Panc1 (cell line): ENCODE measurements at regions not wholly inside any gene's neighbourhood (a gene's known extent, or its start where the extent isn't known, plus 50 kb on each side); places are given as distances from the start of the nearest gene placed in this dataset.

Source experiments
- POLR2AphosphoS5 ChIP-seq: IDR thresholded peaks from 2 replicates; pipeline ENCODE4 v1.6.1; 2012; ENCODE audit warnings: mild to moderate bottlenecking, low read depth, low read length, moderate library complexity
- SIN3A ChIP-seq: IDR thresholded peaks from 2 replicates; pipeline ENCODE4 v1.6.1; 2012; ENCODE audit warnings: low read depth, mild to moderate bottlenecking, low read length, moderate library complexity, borderline replicate concordance; ENCODE audit not compliant: insufficient read depth
- TF ChIP-seq, protein P1 (sequence below): fragments of 450-650 bp; IDR thresholded peaks from 2 replicates; pipeline ENCODE4 v1.5.1; 2017; ENCODE audit warnings: mild to moderate bottlenecking
- TF ChIP-seq, protein P2 (sequence below), 2 experiments: IDR thresholded peaks; 2 replicates each; pipeline ENCODE4 v1.6.1; 2011 to 2012; ENCODE audit warnings: low read depth in 2 of 2, control low read depth in 1 of 2, low read length in 1 of 2, mild to moderate bottlenecking in 1 of 2, moderate library complexity in 1 of 2; ENCODE audit not compliant: insufficient read depth in 1 of 2

DNA sequence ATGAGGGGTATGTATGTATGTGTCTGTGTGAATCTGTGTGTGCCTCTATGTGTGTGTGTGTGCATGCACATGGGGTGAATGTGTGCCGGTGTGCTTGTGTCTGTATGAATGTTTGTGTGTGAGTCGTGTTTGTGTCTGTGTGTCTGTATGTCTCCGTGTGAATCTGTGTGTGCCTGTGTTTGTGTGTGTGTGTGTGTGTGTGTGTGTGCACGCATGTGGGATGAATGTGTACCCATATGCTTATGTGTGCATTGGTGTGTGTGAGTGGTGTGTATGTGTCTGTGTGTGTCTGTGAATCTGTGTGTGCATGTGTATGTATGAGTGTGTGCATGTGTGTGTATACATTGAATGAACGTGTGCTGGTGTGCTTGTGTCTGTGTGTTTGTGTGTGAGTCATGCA is 88.9 kb downstream of the MATN1 start:
- TF ChIP-seq, protein P1, sequence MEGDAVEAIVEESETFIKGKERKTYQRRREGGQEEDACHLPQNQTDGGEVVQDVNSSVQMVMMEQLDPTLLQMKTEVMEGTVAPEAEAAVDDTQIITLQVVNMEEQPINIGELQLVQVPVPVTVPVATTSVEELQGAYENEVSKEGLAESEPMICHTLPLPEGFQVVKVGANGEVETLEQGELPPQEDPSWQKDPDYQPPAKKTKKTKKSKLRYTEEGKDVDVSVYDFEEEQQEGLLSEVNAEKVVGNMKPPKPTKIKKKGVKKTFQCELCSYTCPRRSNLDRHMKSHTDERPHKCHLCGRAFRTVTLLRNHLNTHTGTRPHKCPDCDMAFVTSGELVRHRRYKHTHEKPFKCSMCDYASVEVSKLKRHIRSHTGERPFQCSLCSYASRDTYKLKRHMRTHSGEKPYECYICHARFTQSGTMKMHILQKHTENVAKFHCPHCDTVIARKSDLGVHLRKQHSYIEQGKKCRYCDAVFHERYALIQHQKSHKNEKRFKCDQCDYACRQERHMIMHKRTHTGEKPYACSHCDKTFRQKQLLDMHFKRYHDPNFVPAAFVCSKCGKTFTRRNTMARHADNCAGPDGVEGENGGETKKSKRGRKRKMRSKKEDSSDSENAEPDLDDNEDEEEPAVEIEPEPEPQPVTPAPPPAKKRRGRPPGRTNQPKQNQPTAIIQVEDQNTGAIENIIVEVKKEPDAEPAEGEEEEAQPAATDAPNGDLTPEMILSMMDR = no peak
- TF ChIP-seq, protein P2, sequence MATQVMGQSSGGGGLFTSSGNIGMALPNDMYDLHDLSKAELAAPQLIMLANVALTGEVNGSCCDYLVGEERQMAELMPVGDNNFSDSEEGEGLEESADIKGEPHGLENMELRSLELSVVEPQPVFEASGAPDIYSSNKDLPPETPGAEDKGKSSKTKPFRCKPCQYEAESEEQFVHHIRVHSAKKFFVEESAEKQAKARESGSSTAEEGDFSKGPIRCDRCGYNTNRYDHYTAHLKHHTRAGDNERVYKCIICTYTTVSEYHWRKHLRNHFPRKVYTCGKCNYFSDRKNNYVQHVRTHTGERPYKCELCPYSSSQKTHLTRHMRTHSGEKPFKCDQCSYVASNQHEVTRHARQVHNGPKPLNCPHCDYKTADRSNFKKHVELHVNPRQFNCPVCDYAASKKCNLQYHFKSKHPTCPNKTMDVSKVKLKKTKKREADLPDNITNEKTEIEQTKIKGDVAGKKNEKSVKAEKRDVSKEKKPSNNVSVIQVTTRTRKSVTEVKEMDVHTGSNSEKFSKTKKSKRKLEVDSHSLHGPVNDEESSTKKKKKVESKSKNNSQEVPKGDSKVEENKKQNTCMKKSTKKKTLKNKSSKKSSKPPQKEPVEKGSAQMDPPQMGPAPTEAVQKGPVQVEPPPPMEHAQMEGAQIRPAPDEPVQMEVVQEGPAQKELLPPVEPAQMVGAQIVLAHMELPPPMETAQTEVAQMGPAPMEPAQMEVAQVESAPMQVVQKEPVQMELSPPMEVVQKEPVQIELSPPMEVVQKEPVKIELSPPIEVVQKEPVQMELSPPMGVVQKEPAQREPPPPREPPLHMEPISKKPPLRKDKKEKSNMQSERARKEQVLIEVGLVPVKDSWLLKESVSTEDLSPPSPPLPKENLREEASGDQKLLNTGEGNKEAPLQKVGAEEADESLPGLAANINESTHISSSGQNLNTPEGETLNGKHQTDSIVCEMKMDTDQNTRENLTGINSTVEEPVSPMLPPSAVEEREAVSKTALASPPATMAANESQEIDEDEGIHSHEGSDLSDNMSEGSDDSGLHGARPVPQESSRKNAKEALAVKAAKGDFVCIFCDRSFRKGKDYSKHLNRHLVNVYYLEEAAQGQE (IDR thresholded peaks at IDR 0.05; ENCODE audit: insufficient read depth in 1 of 2, low read depth in 2 of 2, low read length in 1 of 2) = no peak
- TF ChIP-seq SIN3A (no peak), POLR2AphosphoS5 (no peak)
